HG02981 (cell line): ENCODE measurements at regions not wholly inside any gene's neighbourhood (a gene's known extent, or its start where the extent isn't known, plus 50 kb on each side); places are given as distances from the start of the nearest gene placed in this dataset.
"Not testable (repeated sequence)": the region's sequence is repeated elsewhere in the genome, so short reads cannot be mapped to it uniquely, and the experiment has no call there.

Source experiments
- ATAC-seq: cut with Tn5 transposase; IDR thresholded peaks from one replicate; pipeline ENCODE4 v1.9.1; 2021; ENCODE audit warnings: mild to moderate bottlenecking, moderate library complexity; ENCODE audit not compliant: unreplicated experiment

GRCh38 chr20:6715401-6715941 is 52.0 kb upstream of the BMP2 start:
- no peak for ATAC-seq

GRCh38 chr20:6714279-6714711 is 53.2 kb upstream of the BMP2 start:
- ATAC-seq: no peak

- ATAC-seq: no peak
These were observed 55.4 kb upstream of the BMP2 start for GRCh38 chr20:6711951-6712649.

- ATAC-seq: no peak
These were observed 57.4 kb upstream of the BMP2 start for GRCh38 chr20:6709910-6710595.

- no peak for ATAC-seq
These were observed 59.5 kb upstream of the BMP2 start for GRCh38 chr20:6708010-6708409.

- no peak for ATAC-seq
These were observed 60.1 kb upstream of the BMP2 start for GRCh38 chr20:6707321-6707831.

- ATAC-seq: no peak
These were observed 61.4 kb upstream of the BMP2 start for GRCh38 chr20:6705926-6706548.

GRCh38 chr20:6705106-6705766 is 62.2 kb upstream of the BMP2 start:
- ATAC-seq: no peak

- no peak for ATAC-seq
These were observed 63.2 kb upstream of the BMP2 start for GRCh38 chr20:6704132-6704861.

- no peak for ATAC-seq
These were observed 63.8 kb upstream of the BMP2 start for GRCh38 chr20:6703656-6704055.

GRCh38 chr20:6703047-6703446 is 64.4 kb upstream of the BMP2 start:
- no peak for ATAC-seq

GRCh38 chr20:6702144-6702543 is 65.3 kb upstream of the BMP2 start:
- no peak for ATAC-seq

GRCh38 chr20:6700563-6701329 is 66.7 kb upstream of the BMP2 start:
- no peak for ATAC-seq

GRCh38 chr20:6699921-6700562 is 67.4 kb upstream of the BMP2 start:
- no peak for ATAC-seq

- ATAC-seq: no peak
These were observed 68.8 kb upstream of the BMP2 start for GRCh38 chr20:6698723-6699122.

GRCh38 chr20:6698056-6698455 is 69.4 kb upstream of the BMP2 start:
- ATAC-seq: no peak

GRCh38 chr20:6697228-6697972 is 70.1 kb upstream of the BMP2 start:
- ATAC-seq: no peak

GRCh38 chr20:6696001-6696400 is 71.5 kb upstream of the BMP2 start:
- ATAC-seq: no peak

GRCh38 chr20:6693808-6694198 is 73.7 kb upstream of the BMP2 start:
- not testable (repeated sequence) for ATAC-seq
